ENCODE measurements at regions not wholly inside any gene's neighbourhood (a gene's known extent, or its start where the extent isn't known, plus 50 kb on each side); places are given as distances from the start of the nearest gene placed in this dataset.
"Not testable (repeated sequence)": the region's sequence is repeated elsewhere in the genome, so short reads cannot be mapped to it uniquely, and the experiment has no call there.

GRCh38 chr9:78871452-78872331, 574.8 kb downstream of the PSAT1 start:
- DNase-seq: no peak

- DNase-seq: no peak
Measured at GRCh38 chr9:78874061-78874460, 577.1 kb downstream of the PSAT1 start.

- DNase-seq: no peak
Measured at GRCh38 chr9:78879324-78880100, 582.6 kb downstream of the PSAT1 start.

GRCh38 chr9:78881295-78881694, 584.4 kb downstream of the PSAT1 start:
- no peak for DNase-seq

- DNase-seq: no peak
Measured at GRCh38 chr9:78882481-78882880, 585.6 kb downstream of the PSAT1 start.

- no peak for DNase-seq
Measured at GRCh38 chr9:78884611-78885150, 587.8 kb downstream of the PSAT1 start.

- no peak for DNase-seq
Measured at GRCh38 chr9:78892182-78892581, 595.3 kb downstream of the PSAT1 start.

GRCh38 chr9:78892769-78893168, 595.8 kb downstream of the PSAT1 start:
- DNase-seq: no peak

- no peak for DNase-seq
Measured at GRCh38 chr9:78893774-78894401, 597.0 kb downstream of the PSAT1 start.

GRCh38 chr9:78896479-78896878, 599.6 kb downstream of the PSAT1 start:
- DNase-seq: no peak

GRCh38 chr9:78898234-78898633, 601.3 kb downstream of the PSAT1 start:
- no peak for DNase-seq

- DNase-seq: no peak
Measured at GRCh38 chr9:78899006-78899405, 602.1 kb downstream of the PSAT1 start.

GRCh38 chr9:78900500-78900899, 603.6 kb downstream of the PSAT1 start:
- DNase-seq: no peak

- DNase-seq: no peak
Measured at GRCh38 chr9:78902051-78902450, 605.1 kb downstream of the PSAT1 start.

GRCh38 chr9:78903581-78903980, 606.7 kb downstream of the PSAT1 start:
- DNase-seq: no peak

- no peak for DNase-seq
Measured at GRCh38 chr9:78904686-78905085, 607.8 kb downstream of the PSAT1 start.

GRCh38 chr9:78905387-78905786, 608.5 kb downstream of the PSAT1 start:
- DNase-seq: no peak

GRCh38 chr9:78905986-78906755, 609.2 kb downstream of the PSAT1 start:
- no peak for DNase-seq

GRCh38 chr9:78909566-78909965, 612.6 kb downstream of the PSAT1 start:
- DNase-seq: no peak

GRCh38 chr9:78916884-78917283, 620.0 kb downstream of the PSAT1 start:
- DNase-seq: not testable (repeated sequence)

GRCh38 chr9:78918976-78919375, 622.1 kb downstream of the PSAT1 start:
- DNase-seq: no peak

- DNase-seq: no peak
Measured at GRCh38 chr9:78919701-78920100, 622.8 kb downstream of the PSAT1 start.

Measured in T-helper 1 cell (primary cell).